SK-N-SH treated with all-trans-retinoic acid at 6 μM for 48 hours (cell line): ENCODE measurements at regions not wholly inside any gene's neighbourhood (a gene's known extent, or its start where the extent isn't known, plus 50 kb on each side); places are given as distances from the start of the nearest gene placed in this dataset.

Experiments used
- ATAC-seq: fragments of 200-7000 bp; cut with Tn5 transposase; 3 replicates; pipeline ENCODE4 v1.9.1; 2020; ENCODE audit warnings: mild to moderate bottlenecking, moderate library complexity
- ARNTL ChIP-seq: fragments of 450-650 bp; formaldehyde crosslinking; IDR thresholded peaks from 2 replicates; pipeline ENCODE4 v1.5.0; 2020; ENCODE audit warnings: low read depth, mild to moderate bottlenecking, moderate library complexity, borderline replicate concordance
- BACH2 ChIP-seq: fragments of 250-450 bp; sonication (Bioruptor Pico); IDR thresholded peaks from 2 replicates; pipeline ENCODE4 v1.9.0; 2021; ENCODE audit warnings: mild to moderate bottlenecking, borderline replicate concordance
- CREB5 ChIP-seq: fragments of 250-450 bp; sonication (Bioruptor Pico); IDR thresholded peaks from 2 replicates; pipeline ENCODE4 v1.5.1; 2020; ENCODE audit warnings: low read depth, mild to moderate bottlenecking, moderate library complexity
- CSDC2 ChIP-seq: fragments of 250-450 bp; sonication (Bioruptor Pico); IDR thresholded peaks from 2 replicates; pipeline ENCODE4 v1.5.0; 2020; ENCODE audit warnings: mild to moderate bottlenecking, moderate library complexity
- CSRNP3 ChIP-seq: fragments of 250-450 bp; sonication (Bioruptor Pico); IDR thresholded peaks from 2 replicates; pipeline ENCODE4 v1.5.1; 2021; ENCODE audit warnings: mild to moderate bottlenecking, moderate library complexity
- ESRRG ChIP-seq: fragments of 250-450 bp; sonication (Bioruptor Pico); IDR thresholded peaks from 2 replicates; pipeline ENCODE4 v1.6.1; 2021; ENCODE audit warnings: mild to moderate bottlenecking
- GLIS3 ChIP-seq: fragments of 250-450 bp; sonication (Bioruptor Pico); IDR thresholded peaks from 2 replicates; pipeline ENCODE4 v1.5.0; 2020; ENCODE audit warnings: mild to moderate bottlenecking, moderate library complexity
- ISL1 ChIP-seq: fragments of 250-450 bp; sonication (Bioruptor Pico); IDR thresholded peaks from 2 replicates; pipeline ENCODE4 v2.1.2; 2022; ENCODE audit warnings: mild to moderate bottlenecking, moderate library complexity
- OSR1 ChIP-seq: fragments of 250-450 bp; sonication (Bioruptor Pico); IDR thresholded peaks from 2 replicates; pipeline ENCODE4 v1.8.0; 2022; ENCODE audit warnings: moderate library complexity, mild to moderate bottlenecking, inconsistent platforms
- PATZ1 ChIP-seq: fragments of 250-450 bp; sonication (Bioruptor Pico); IDR thresholded peaks from 2 replicates; pipeline ENCODE4 v1.8.0; 2020; ENCODE audit warnings: mild to moderate bottlenecking, moderate library complexity, borderline replicate concordance
- RARB ChIP-seq: fragments of 250-450 bp; sonication (Bioruptor Pico); IDR thresholded peaks from 2 replicates; pipeline ENCODE4 v1.8.0; 2021; ENCODE audit warnings: mild to moderate bottlenecking, moderate library complexity
- SNAI2 ChIP-seq: fragments of 250-450 bp; sonication (Bioruptor Pico); IDR thresholded peaks from 2 replicates; pipeline ENCODE4 v1.5.0; 2020; ENCODE audit warnings: mild to moderate bottlenecking, moderate library complexity
- ZC3H10 ChIP-seq: fragments of 250-450 bp; sonication (Bioruptor Pico); IDR thresholded peaks from 2 replicates; pipeline ENCODE4 v1.5.1; 2021; ENCODE audit warnings: mild to moderate bottlenecking, moderate library complexity
- ZFP3 ChIP-seq: fragments of 250-450 bp; sonication (Bioruptor Pico); IDR thresholded peaks from 2 replicates; pipeline ENCODE4 v1.5.0; 2020; ENCODE audit warnings: mild to moderate bottlenecking, moderate library complexity
- ZFP30 ChIP-seq: fragments of 450-650 bp; formaldehyde crosslinking; IDR thresholded peaks from 2 replicates; pipeline ENCODE4 v1.5.0; 2022; ENCODE audit warnings: mild to moderate bottlenecking, moderate library complexity
- ZNF565 ChIP-seq: fragments of 450-650 bp; formaldehyde crosslinking; conservative IDR thresholded peaks from 2 replicates; pipeline ENCODE4 v1.5.0; 2020; ENCODE audit warnings: low read depth, mild to moderate bottlenecking, moderate library complexity
- ZNF70 ChIP-seq: fragments of 450-650 bp; formaldehyde crosslinking; IDR thresholded peaks from 2 replicates; pipeline ENCODE4 v1.5.0; 2020; ENCODE audit warnings: mild to moderate bottlenecking, moderate library complexity
- ZNF8 ChIP-seq: fragments of 450-650 bp; formaldehyde crosslinking; IDR thresholded peaks from 2 replicates; pipeline ENCODE4 v1.5.0; 2020; ENCODE audit warnings: mild to moderate bottlenecking, moderate library complexity
- TF ChIP-seq, protein P1 (sequence below): fragments of 250-450 bp; sonication (Bioruptor Pico); IDR thresholded peaks from 2 replicates; pipeline ENCODE4 v1.8.0; 2021; ENCODE audit warnings: low read depth, mild to moderate bottlenecking, moderate library complexity, borderline replicate concordance

DNA sequence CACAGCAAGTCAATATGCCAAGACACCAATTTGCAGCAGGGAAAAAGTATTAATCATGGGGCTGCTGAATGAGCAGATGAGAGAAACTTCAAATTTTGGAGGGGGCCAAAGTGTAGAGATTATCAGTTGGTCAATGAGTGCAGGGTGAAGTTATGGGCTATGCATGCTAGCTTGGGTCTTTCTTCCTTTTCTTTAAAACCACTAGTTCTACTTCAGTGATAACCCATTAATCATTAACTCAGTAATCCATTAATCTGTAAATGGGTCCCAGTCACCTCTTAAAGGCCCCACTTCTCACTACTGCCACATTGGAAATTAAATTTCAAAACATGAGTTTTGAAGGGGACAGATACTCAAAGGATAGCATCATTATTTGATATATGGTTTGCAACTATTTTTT lies 688.6 kb upstream of the ADGRL4 start:
- no peak for ATAC-seq
- no peak for TF ChIP-seq CSDC2
- TF ChIP-seq ZNF8 (CRISPR knock-in tag) = no peak
- TF ChIP-seq ZC3H10 (CRISPR knock-in tag) = no peak
- no peak for TF ChIP-seq ZFP3 (CRISPR knock-in tag)
- no peak for TF ChIP-seq ESRRG (CRISPR knock-in tag)
- no peak for TF ChIP-seq ZNF70 (CRISPR knock-in tag)
- no peak for TF ChIP-seq OSR1 (CRISPR knock-in tag)
- no peak for TF ChIP-seq ARNTL
- no peak for TF ChIP-seq CSRNP3 (CRISPR knock-in tag)
- no peak for TF ChIP-seq ZNF565
- no peak for TF ChIP-seq PATZ1 (CRISPR knock-in tag)
- TF ChIP-seq, protein P1, sequence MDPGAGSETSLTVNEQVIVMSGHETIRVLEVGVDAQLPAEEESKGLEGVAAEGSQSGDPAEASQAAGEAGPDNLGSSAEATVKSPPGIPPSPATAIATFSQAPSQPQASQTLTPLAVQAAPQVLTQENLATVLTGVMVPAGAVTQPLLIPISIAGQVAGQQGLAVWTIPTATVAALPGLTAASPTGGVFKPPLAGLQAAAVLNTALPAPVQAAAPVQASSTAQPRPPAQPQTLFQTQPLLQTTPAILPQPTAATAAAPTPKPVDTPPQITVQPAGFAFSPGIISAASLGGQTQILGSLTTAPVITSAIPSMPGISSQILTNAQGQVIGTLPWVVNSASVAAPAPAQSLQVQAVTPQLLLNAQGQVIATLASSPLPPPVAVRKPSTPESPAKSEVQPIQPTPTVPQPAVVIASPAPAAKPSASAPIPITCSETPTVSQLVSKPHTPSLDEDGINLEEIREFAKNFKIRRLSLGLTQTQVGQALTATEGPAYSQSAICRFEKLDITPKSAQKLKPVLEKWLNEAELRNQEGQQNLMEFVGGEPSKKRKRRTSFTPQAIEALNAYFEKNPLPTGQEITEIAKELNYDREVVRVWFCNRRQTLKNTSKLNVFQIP (CRISPR knock-in tag) = no peak
- no peak for TF ChIP-seq SNAI2 (CRISPR knock-in tag)
- TF ChIP-seq CREB5 (CRISPR knock-in tag) = no peak
- TF ChIP-seq RARB (CRISPR knock-in tag) = no peak
- no peak for TF ChIP-seq ZFP30 (CRISPR knock-in tag)

GRCh38 chr1:79694241-79694640 lies 687.7 kb upstream of the ADGRL4 start:
- no peak for ATAC-seq

GRCh38 chr1:79693441-79694114 lies 687.0 kb upstream of the ADGRL4 start:
- TF ChIP-seq SNAI2 (CRISPR knock-in tag) (no peak), ISL1 (no peak)
- TF ChIP-seq, all 23 proteins: peak for 0
- ATAC-seq = no peak

More at GRCh38 chr1:79694241-79694640, 687.7 kb upstream of the ADGRL4 start:
- no peak for TF ChIP-seq SNAI2 (CRISPR knock-in tag)

GRCh38 chr1:79692519-79692918 lies 686.0 kb upstream of the ADGRL4 start:
- TF ChIP-seq, protein P1 (CRISPR knock-in tag) = no peak
- TF ChIP-seq BACH2 (CRISPR knock-in tag) = no peak
- TF ChIP-seq ZFP30 (CRISPR knock-in tag) = no peak
- TF ChIP-seq ZNF8 (CRISPR knock-in tag) = no peak
- TF ChIP-seq ZFP3 (CRISPR knock-in tag) = no peak
- no peak for TF ChIP-seq CSRNP3 (CRISPR knock-in tag)
- no peak for TF ChIP-seq CSDC2
- TF ChIP-seq RARB (CRISPR knock-in tag) = no peak
- TF ChIP-seq GLIS3 (CRISPR knock-in tag) = no peak
- no peak for TF ChIP-seq SNAI2 (CRISPR knock-in tag)
- ATAC-seq = no peak
